Lung (tissue), 11 donors: ENCODE measurements at regions not wholly inside any gene's neighbourhood (a gene's known extent, or its start where the extent isn't known, plus 50 kb on each side); places are given as distances from the start of the nearest gene placed in this dataset.
A peak's percentile ranks its signal among the peaks of the same experiment; 100 is the strongest.

Experiments
- ATAC-seq: fragments of 200-7000 bp; cut with Tn5 transposase; one replicate; pipeline ENCODE4 v1.9.1; 2020; ENCODE audit warnings: moderate number of reproducible peaks; ENCODE audit not compliant: insufficient read depth, low FRiP score
- DNase-seq, 3 donors: peaks; one replicate each; pipeline ENCODE4 v3.0.0-alpha.2; 2013 to 2017
- H3K27ac ChIP-seq, 2 donors: one replicate each; pipeline ENCODE4 v1.5.1; 2013; ENCODE audit warnings: mild to moderate bottlenecking in 2 of 2, moderate library complexity in 2 of 2, control low read depth in 1 of 2, inconsistent platforms in 1 of 2, low read depth in 1 of 2, low read length in 1 of 2
- H3K27me3 ChIP-seq, 3 donors: one replicate each; pipeline ENCODE4 v1.5.1; 2013; ENCODE audit warnings: low read length in 2 of 3; ENCODE audit not compliant: control insufficient read depth in 3 of 3, insufficient read depth in 3 of 3
- H3K36me3 ChIP-seq, 4 donors: one replicate each; pipeline ENCODE4 v1.5.1; 2013; ENCODE audit warnings: low read length in 4 of 4, mild to moderate bottlenecking in 1 of 4, moderate library complexity in 1 of 4; ENCODE audit not compliant: control insufficient read depth in 4 of 4, insufficient read depth in 4 of 4
- H3K4me1 ChIP-seq, 5 donors: one replicate each; pipeline ENCODE4 v1.5.1; 2013; ENCODE audit warnings: low read length in 5 of 5, mild to moderate bottlenecking in 2 of 5, moderate library complexity in 1 of 5; ENCODE audit not compliant: control insufficient read depth in 5 of 5, insufficient read depth in 5 of 5
- H3K4me3 ChIP-seq: one replicate; pipeline ENCODE4 v1.5.1; 2013; ENCODE audit warnings: mild to moderate bottlenecking, control low read depth, moderate library complexity
- H3K9ac ChIP-seq, 2 donors: one replicate each; pipeline ENCODE4 v1.5.1; 2013; ENCODE audit warnings: low read length in 2 of 2, control low read depth in 1 of 2; ENCODE audit not compliant: insufficient read depth in 1 of 2
- H3K9me3 ChIP-seq, 4 donors: one replicate each; pipeline ENCODE4 v1.5.1; 2013; ENCODE audit warnings: low read length in 3 of 4, mild to moderate bottlenecking in 1 of 4, moderate library complexity in 1 of 4; ENCODE audit not compliant: control insufficient read depth in 4 of 4, insufficient read depth in 3 of 4
- CTCF ChIP-seq: IDR thresholded peaks from 2 replicates; pipeline ENCODE4 v1.5.1; 2012; ENCODE audit warnings: mild to moderate bottlenecking; ENCODE audit errors: control extremely low read depth, extremely low read depth
- WGBS, 2 donors: extraction: QIAGEN DNeasy Blood & Tissue Kit; methylation state at CpG; one replicate each; pipeline ENCODE4 v1.1.7; 2013; 5-methylcytosine and 5-hydroxymethylcytosine counted together
- donor health status: control.
- donor health status: control.
- donor health status: Bipolar disorder and iron deficiency.
- donor health status: healthy.
- donor health status: DM: yes; HTN: yes; CAD: no.

- H3K4me3 ChIP-seq: no peak overlapping the region
- H3K27ac ChIP-seq: peak overlapping the region in 1 of 2 donors; percentile 81
- no peak for TF ChIP-seq CTCF
- ATAC-seq (no peak), DNase-seq (no peak)
- H3K9ac ChIP-seq: no peak overlapping the region
- no peaks in the 10 kb centered on the region for H3K27me3 ChIP-seq
- peaks cover 0 to 34% (median 8%) of the 10 kb centered on the region in 5 donors for H3K4me1 ChIP-seq
- no peaks in the 10 kb centered on the region for H3K9me3 ChIP-seq
- no peaks in the 10 kb centered on the region for H3K36me3 ChIP-seq
- WGBS, 2 donors: 87 to 90% methylated on average over 2 of the region's 2 CpGs
These were observed 206.6 kb downstream of the SPRY2 start for GRCh38 chr13:80134346-80134745.

GRCh38 chr13:80133631-80134261 is 207.2 kb downstream of the SPRY2 start:
- Histone ChIP-seq H3K9ac (no peak overlapping the region), H3K27ac (peak overlapping the region; percentile 72 to 81), H3K4me3 (no peak overlapping the region), H3K9me3 (no peaks in the 10 kb centered on the region), H3K4me1 (peaks cover 0 to 34% (median 8%) of the 10 kb centered on the region in 5 donors), H3K36me3 (no peaks in the 10 kb centered on the region), H3K27me3 (no peaks in the 10 kb centered on the region)
- ATAC-seq (no peak), DNase-seq (peak in 2 of 3 donors; percentile 22 to 44)
- no peak for TF ChIP-seq CTCF
- WGBS, 2 donors: 33 to 60% methylated on average over 6 of the region's 6 CpGs

- ATAC-seq: peak; percentile 83
- no peaks in the 10 kb centered on the region for H3K9me3 ChIP-seq
These were observed 208.0 kb downstream of the SPRY2 start for GRCh38 chr13:80132741-80133601.

More at GRCh38 chr13:80132741-80133601, 208.0 kb downstream of the SPRY2 start:
- H3K9ac ChIP-seq: peak overlapping the region in 1 of 2 donors; percentile 48
- H3K4me1 ChIP-seq: peaks cover 0 to 34% (median 8%) of the 10 kb centered on the region in 5 donors
- peak; percentile 72 to 86 (median 78) for DNase-seq
- H3K27ac ChIP-seq: peak overlapping the region; percentile 75 to 81
- no peaks in the 10 kb centered on the region for H3K27me3 ChIP-seq
- WGBS, 2 donors: 13 to 45% methylated on average over 11 of the region's 11 CpGs
- no peak overlapping the region for H3K4me3 ChIP-seq
- no peaks in the 10 kb centered on the region for H3K36me3 ChIP-seq
- no peak for TF ChIP-seq CTCF
